ENCODE measurements at regions not wholly inside any gene's neighbourhood (a gene's known extent, or its start where the extent isn't known, plus 50 kb on each side); places are given as distances from the start of the nearest gene placed in this dataset.

DNA sequence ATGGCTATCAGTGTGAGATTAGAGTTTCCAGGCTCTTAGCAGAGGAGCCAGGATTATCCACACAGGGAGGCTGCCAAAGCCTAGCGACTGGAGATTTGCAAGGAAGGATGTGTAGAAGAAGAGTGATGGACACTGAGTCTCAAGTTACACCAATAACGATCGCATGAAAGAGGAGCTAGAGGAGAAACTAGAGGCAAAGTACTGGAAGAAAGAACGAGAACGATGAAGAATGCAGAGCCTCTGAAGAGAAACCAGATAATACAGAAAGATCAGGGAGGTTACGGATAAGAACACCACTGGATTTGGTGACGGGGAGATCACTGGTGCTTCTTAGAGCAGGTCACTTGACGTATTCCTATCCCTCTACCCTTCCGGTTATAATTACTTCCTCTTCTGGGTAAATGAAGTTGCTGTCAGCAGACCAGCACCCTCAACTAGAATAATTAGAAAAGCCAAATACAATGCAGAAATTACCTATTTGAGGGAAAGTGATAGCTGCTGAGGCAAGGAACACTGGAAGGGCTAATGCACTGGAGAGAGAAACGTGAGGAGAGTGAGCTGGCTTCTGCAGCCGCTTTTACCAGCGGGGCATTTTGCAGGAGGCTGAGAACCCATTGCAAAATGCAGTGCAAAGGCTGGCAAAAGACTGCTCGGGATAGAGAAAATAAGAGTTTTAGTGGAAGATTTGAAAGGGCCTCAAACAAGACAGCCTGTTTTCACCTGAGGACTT, 93.1 kb upstream of the HIF1A start:
- Histone ChIP-seq H3K36me3 (no peaks in the 10 kb centered on the region), H3K9me3 (no peaks in the 10 kb centered on the region), H3K4me1 (peaks cover 0 to 37% (median 5%) of the 10 kb centered on the region in 3 donors), H3K27ac (peak overlapping the region in 3 of 4 donors; percentile 12 to 57 (median 51)), H3K4me3 (no peak overlapping the region), H3K27me3 (no peaks in the 10 kb centered on the region)
- intact Hi-C loops (cut with DNase I), result no loop called here
- TF ChIP-seq, protein P1, sequence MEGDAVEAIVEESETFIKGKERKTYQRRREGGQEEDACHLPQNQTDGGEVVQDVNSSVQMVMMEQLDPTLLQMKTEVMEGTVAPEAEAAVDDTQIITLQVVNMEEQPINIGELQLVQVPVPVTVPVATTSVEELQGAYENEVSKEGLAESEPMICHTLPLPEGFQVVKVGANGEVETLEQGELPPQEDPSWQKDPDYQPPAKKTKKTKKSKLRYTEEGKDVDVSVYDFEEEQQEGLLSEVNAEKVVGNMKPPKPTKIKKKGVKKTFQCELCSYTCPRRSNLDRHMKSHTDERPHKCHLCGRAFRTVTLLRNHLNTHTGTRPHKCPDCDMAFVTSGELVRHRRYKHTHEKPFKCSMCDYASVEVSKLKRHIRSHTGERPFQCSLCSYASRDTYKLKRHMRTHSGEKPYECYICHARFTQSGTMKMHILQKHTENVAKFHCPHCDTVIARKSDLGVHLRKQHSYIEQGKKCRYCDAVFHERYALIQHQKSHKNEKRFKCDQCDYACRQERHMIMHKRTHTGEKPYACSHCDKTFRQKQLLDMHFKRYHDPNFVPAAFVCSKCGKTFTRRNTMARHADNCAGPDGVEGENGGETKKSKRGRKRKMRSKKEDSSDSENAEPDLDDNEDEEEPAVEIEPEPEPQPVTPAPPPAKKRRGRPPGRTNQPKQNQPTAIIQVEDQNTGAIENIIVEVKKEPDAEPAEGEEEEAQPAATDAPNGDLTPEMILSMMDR (IDR thresholded peaks at IDR 0.05), result no peak
- WGBS, 2 donors, result 56 to 61% methylated on average over 13 of the region's 13 CpGs
- ATAC-seq (peak in 3 of 4 donors; percentile 44 to 59 (median 59)), FAIRE-seq (no peak), DNase-seq (no peak)

DNA sequence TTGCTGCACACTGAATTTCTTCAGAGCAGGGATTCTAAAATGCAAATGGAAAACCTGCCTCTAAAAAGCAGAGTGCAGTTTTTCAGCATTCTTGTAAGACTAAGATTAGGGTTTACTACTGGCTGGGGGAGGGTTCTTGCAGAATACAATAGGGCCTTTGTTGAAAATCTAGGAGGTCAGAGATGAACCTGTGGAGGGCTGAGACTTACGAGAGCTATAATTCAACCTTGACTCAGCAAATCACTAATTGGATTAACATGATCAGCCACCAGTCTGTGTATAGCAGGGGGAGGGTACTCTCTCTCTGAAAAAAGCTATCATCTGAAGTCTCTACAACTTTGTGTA, 92.6 kb upstream of the HIF1A start:
- Histone ChIP-seq H3K4me3 (no peak overlapping the region), H3K36me3 (no peaks in the 10 kb centered on the region), H3K4me1 (peaks cover 0 to 37% (median 5%) of the 10 kb centered on the region in 3 donors), H3K27ac (peak overlapping the region in 3 of 4 donors; percentile 12 to 57 (median 51)), H3K27me3 (no peaks in the 10 kb centered on the region), H3K9me3 (no peaks in the 10 kb centered on the region)
- peak in 3 of 4 donors; percentile 58 to 75 (median 70) for ATAC-seq
- intact Hi-C loops (cut with DNase I), result no loop called here
- DNase-seq, result no peak
- WGBS, 2 donors, result 21 to 31% methylated on average over 1 of the region's 1 CpG
- TF ChIP-seq, protein P1 (IDR thresholded peaks at IDR 0.05), result no peak
- no peak for FAIRE-seq

DNA sequence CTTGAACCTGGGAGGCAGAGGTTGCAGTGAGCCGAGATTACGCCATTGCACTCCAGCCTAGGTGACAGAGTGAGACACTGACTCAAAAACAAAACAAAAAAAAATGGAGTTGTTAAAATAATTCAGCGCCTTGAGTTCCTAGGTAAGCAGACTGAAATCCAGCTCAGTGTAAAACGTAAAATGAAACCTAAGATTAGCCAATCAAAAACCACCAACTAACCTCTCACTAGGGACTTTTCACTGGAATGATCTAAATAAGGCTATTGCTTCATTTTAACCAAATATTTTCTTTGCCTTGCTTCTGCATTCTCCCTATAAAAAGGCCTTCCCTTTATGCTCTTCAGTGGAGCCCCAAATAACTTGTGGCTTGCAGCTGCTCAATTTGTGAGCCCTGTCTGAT, 91.6 kb upstream of the HIF1A start:
- TF ChIP-seq, protein P1 (IDR thresholded peaks at IDR 0.05), result no peak
- Histone ChIP-seq H3K9me3 (no peaks in the 10 kb centered on the region), H3K4me3 (no peak overlapping the region), H3K27me3 (no peaks in the 10 kb centered on the region), H3K27ac (no peak overlapping the region), H3K4me1 (peaks cover 0 to 33% (median 9%) of the 10 kb centered on the region in 3 donors), H3K36me3 (no peaks in the 10 kb centered on the region)
- WGBS, 2 donors, result 92 to 93% methylated on average over 4 of the region's 4 CpGs
- DNase-seq (no peak), ATAC-seq (peak in 1 of 4 donors; percentile 17), FAIRE-seq (no peak)
- intact Hi-C loops (cut with DNase I), result no loop called here

DNA sequence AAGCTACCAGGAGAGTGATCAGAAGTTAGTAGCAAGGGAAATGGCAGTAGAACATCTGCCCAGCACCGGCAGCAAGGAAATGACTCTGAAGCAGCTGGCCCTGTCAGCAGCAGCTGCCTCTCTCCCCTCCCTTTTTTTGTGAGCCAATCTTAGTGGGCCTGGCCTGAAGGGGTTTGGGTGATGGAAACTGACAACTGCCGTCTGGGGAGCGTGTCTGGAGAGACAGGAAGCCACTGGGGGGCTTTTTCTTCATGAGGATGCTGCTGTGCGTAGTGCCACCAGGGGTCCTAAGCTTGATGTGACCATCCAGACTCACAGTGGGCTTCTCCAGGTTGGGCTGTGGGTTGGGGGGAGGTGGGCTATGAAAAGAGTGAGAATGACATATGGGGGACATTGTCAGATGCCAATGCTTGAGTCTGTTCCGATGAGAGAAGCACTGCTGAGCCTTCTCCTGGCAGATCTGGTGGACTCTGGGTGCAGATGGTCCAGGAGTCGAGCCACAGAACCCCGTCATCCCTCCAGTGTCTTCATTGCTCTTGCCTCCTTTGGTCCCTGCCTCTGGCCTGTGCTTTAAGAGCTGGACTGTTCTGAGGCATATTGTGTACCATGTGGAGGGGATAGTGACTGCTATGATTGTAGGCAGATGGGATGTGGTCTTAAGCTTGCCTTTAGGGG, 87.6 kb upstream of the HIF1A start:
- H3K9me3 ChIP-seq, result no peaks in the 10 kb centered on the region
- FAIRE-seq, result no peak
- H3K27ac ChIP-seq, result no peak overlapping the region
- no peak overlapping the region for H3K4me3 ChIP-seq
- WGBS, 2 donors, result 92 to 98% methylated on average over 7 of the region's 7 CpGs
- no peaks in the 10 kb centered on the region for H3K27me3 ChIP-seq
- intact Hi-C loops (cut with DNase I), result no loop called here
- TF ChIP-seq, protein P1 (IDR thresholded peaks at IDR 0.05), result no peak
- peaks cover 0 to 12% (median 9%) of the 10 kb centered on the region in 3 donors for H3K4me1 ChIP-seq
- no peak for ATAC-seq
- H3K36me3 ChIP-seq, result no peaks in the 10 kb centered on the region
- DNase-seq, result no peak

All from pancreas (tissue), 10 donors.